Body of pancreas (tissue), 4 donors: ENCODE measurements at regions not wholly inside any gene's neighbourhood (a gene's known extent, or its start where the extent isn't known, plus 50 kb on each side); places are given as distances from the start of the nearest gene placed in this dataset.

Experiments
- CTCF ChIP-seq, 7 experiments: fragments of 450-650 bp in 4 of 7; fragments of 200-600 bp in 3 of 7; sonication (generic) in 3 of 7; IDR thresholded peaks; one replicate each; pipeline ENCODE4 v1.5.1; 2016 to 2019; ENCODE audit warnings: antibody characterized with exemption in 7 of 7
- POLR2A ChIP-seq, 3 donors: fragments of 450-650 bp; IDR thresholded peaks; one replicate each; pipeline ENCODE4 v1.6.1; 2016; ENCODE audit warnings: antibody characterized with exemption in 3 of 3, mild to moderate bottlenecking in 2 of 3

- no peak for TF ChIP-seq POLR2A (IDR thresholded peaks at IDR 0.05)
- no peak for TF ChIP-seq CTCF (IDR thresholded peaks at IDR 0.05)
These were observed 187.0 kb downstream of the CYRIA start for GRCh38 chr2:16478434-16479210.
